ENCODE measurements at regions not wholly inside any gene's neighbourhood (a gene's known extent, or its start where the extent isn't known, plus 50 kb on each side); places are given as distances from the start of the nearest gene placed in this dataset.

GRCh38 chr1:165078391-165078790 is 278.1 kb downstream of the LMX1A start:
- TF ChIP-seq, protein P1, sequence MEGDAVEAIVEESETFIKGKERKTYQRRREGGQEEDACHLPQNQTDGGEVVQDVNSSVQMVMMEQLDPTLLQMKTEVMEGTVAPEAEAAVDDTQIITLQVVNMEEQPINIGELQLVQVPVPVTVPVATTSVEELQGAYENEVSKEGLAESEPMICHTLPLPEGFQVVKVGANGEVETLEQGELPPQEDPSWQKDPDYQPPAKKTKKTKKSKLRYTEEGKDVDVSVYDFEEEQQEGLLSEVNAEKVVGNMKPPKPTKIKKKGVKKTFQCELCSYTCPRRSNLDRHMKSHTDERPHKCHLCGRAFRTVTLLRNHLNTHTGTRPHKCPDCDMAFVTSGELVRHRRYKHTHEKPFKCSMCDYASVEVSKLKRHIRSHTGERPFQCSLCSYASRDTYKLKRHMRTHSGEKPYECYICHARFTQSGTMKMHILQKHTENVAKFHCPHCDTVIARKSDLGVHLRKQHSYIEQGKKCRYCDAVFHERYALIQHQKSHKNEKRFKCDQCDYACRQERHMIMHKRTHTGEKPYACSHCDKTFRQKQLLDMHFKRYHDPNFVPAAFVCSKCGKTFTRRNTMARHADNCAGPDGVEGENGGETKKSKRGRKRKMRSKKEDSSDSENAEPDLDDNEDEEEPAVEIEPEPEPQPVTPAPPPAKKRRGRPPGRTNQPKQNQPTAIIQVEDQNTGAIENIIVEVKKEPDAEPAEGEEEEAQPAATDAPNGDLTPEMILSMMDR (conservative IDR thresholded peaks at IDR 0.05; ENCODE audit: low read depth, low read length), result no peak
- TF ChIP-seq MAFK (IDR thresholded peaks at IDR 0.05; ENCODE audit: low read depth, low read length), result no peak
- TF ChIP-seq ELK1 (IDR thresholded peaks at IDR 0.05; ENCODE audit: borderline replicate concordance, low read depth, low read length), result no peak

Data from IMR-90 (cell line).